Prostate gland (tissue), 2 donors: ENCODE measurements at regions not wholly inside any gene's neighbourhood (a gene's known extent, or its start where the extent isn't known, plus 50 kb on each side); places are given as distances from the start of the nearest gene placed in this dataset.

Source experiments
- CTCF ChIP-seq, 4 experiments: fragments of 200-600 bp in 2 of 4; fragments of 450-650 bp in 2 of 4; sonication (generic) in 2 of 4; IDR thresholded peaks; 1 replicate in 3 of 4; 2 replicates in 1 of 4; pipeline ENCODE4 v1.5.1; 2016 to 2019; ENCODE audit warnings: antibody characterized with exemption in 4 of 4, mild to moderate bottlenecking in 2 of 4, moderate library complexity in 2 of 4
- POLR2A ChIP-seq: fragments of 450-650 bp; IDR thresholded peaks from one replicate; pipeline ENCODE4 v1.6.1; 2016; ENCODE audit warnings: antibody characterized with exemption, mild to moderate bottlenecking

DNA sequence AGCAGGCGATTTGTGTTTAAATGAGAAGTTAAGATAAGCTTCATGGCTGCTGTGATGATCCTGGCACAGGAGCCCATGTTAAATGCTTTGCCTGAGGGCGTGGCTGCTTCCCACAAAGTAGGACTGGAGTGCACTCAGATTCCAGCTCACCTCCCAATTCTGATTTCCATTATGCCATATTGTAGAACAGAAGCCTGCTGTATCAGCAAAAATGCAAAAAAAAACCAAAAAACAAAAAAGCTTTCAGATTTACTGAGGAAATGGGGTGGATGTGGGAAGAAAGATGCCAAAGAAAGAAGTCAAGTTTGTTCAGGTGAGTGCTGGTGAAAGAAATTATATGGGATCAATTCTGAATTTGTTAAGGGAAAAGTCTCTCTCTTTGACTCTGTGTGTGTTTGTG lies 610.4 kb upstream of the NETO1 start:
- TF ChIP-seq CTCF (IDR thresholded peaks at IDR 0.05) (no peak), POLR2A (no peak)
